ENCODE measurements at regions not wholly inside any gene's neighbourhood (a gene's known extent, or its start where the extent isn't known, plus 50 kb on each side); places are given as distances from the start of the nearest gene placed in this dataset.

- no peak for FAIRE-seq
- intact Hi-C loops (cut with micrococcal nuclease), result no loop called here
- Histone ChIP-seq H3K9ac (replicated peaks; ENCODE audit: extremely low read depth, insufficient read depth, low read length) (no peak overlapping the region), H2AFZ (ENCODE audit: low read depth, low read length) (no peak overlapping the region), H3K4me2 (ENCODE audit: insufficient read depth, low read length) (no peak overlapping the region), H3K4me1 (ENCODE audit: control insufficient read depth, extremely low read depth, insufficient read depth, low read length) (no peaks in the 10 kb centered on the region), H4K20me1 (replicated peaks; ENCODE audit: control insufficient read depth, extremely low read depth, insufficient read depth, low read length) (no peaks in the 10 kb centered on the region), H3K9me3 (replicated peaks; ENCODE audit: control insufficient read depth, insufficient read depth, low read length) (no peaks in the 10 kb centered on the region), H3K36me3 (ENCODE audit: control insufficient read depth in 2 of 2, extremely low read depth in 1 of 2, insufficient read depth in 2 of 2, low read length in 2 of 2) (no peaks in the 10 kb centered on the region), H3K79me2 (ENCODE audit: control insufficient read depth, insufficient read depth, low read length) (no peaks in the 10 kb centered on the region), H3K27me3 (ENCODE audit: control insufficient read depth in 2 of 2, insufficient read depth in 2 of 2, low read length in 2 of 2) (no peaks in the 10 kb centered on the region), H3K9me1 (replicated peaks; ENCODE audit: control insufficient read depth, extremely low read depth, insufficient read depth, low read length) (no peaks in the 10 kb centered on the region), H3K27ac (ENCODE audit: insufficient read depth, low read depth, low read length) (no peak overlapping the region), H3K4me3 (replicated peaks in 1 of 3; ENCODE audit: insufficient read depth in 1 of 3, low read depth in 1 of 3, low read length in 3 of 3) (no peak overlapping the region)
- DNase-seq (ENCODE audit: low read depth, low spot score), result no peak
- CTCF ChIA-PET, result no interaction called here
- POLR2A ChIA-PET, result no interaction called here
- BruUV-seq (replicated peaks), result no TSS peak
- dilution Hi-C loops (cut with MboI; ENCODE audit: extremely low pct_ligation_motif_present, low sequenced_read_pairs), result no loop called here
- no peak for TF ChIP-seq FOS (IDR thresholded peaks at IDR 0.05; ENCODE audit: borderline replicate concordance, insufficient read depth, low read length)
- TF ChIP-seq JUN (IDR thresholded peaks at IDR 0.05; ENCODE audit: borderline replicate concordance, insufficient read depth, insufficient read length, low read depth), result no peak
- no peak for TF ChIP-seq EZH2 (IDR thresholded peaks at IDR 0.05; ENCODE audit: borderline replicate concordance, low read depth, low read length, severe bottlenecking)
Measured at GRCh38 chr13:107329991-107330390, 762.1 kb upstream of the ARGLU1 start.

GRCh38 chr13:107324416-107325204 is 756.7 kb upstream of the ARGLU1 start:
- Histone ChIP-seq H3K9ac (replicated peaks; ENCODE audit: extremely low read depth, insufficient read depth, low read length) (no peak overlapping the region), H3K9me3 (replicated peaks; ENCODE audit: control insufficient read depth, insufficient read depth, low read length) (no peaks in the 10 kb centered on the region), H3K27me3 (ENCODE audit: control insufficient read depth in 2 of 2, insufficient read depth in 2 of 2, low read length in 2 of 2) (no peaks in the 10 kb centered on the region), H3K27ac (ENCODE audit: insufficient read depth, low read depth, low read length) (no peak overlapping the region), H3K79me2 (ENCODE audit: control insufficient read depth, insufficient read depth, low read length) (no peaks in the 10 kb centered on the region), H3K36me3 (ENCODE audit: control insufficient read depth in 2 of 2, extremely low read depth in 1 of 2, insufficient read depth in 2 of 2, low read length in 2 of 2) (no peaks in the 10 kb centered on the region), H3K4me3 (replicated peaks in 1 of 3; ENCODE audit: insufficient read depth in 1 of 3, low read depth in 1 of 3, low read length in 3 of 3) (no peak overlapping the region), H2AFZ (ENCODE audit: low read depth, low read length) (no peak overlapping the region), H3K4me2 (ENCODE audit: insufficient read depth, low read length) (no peak overlapping the region), H3K4me1 (ENCODE audit: control insufficient read depth, extremely low read depth, insufficient read depth, low read length) (no peaks in the 10 kb centered on the region), H3K9me1 (replicated peaks; ENCODE audit: control insufficient read depth, extremely low read depth, insufficient read depth, low read length) (no peaks in the 10 kb centered on the region), H4K20me1 (replicated peaks; ENCODE audit: control insufficient read depth, extremely low read depth, insufficient read depth, low read length) (no peaks in the 10 kb centered on the region)
- TF ChIP-seq POLR2A (IDR thresholded peaks at IDR 0.05; ENCODE audit: low read depth, low read length), result no peak
- no peak for TF ChIP-seq CTCF (IDR thresholded peaks at IDR 0.05; ENCODE audit: extremely low read depth in 1 of 2, insufficient read depth in 1 of 2, low read depth in 1 of 2, low read length in 2 of 2)
- no peak for TF ChIP-seq FOS (IDR thresholded peaks at IDR 0.05; ENCODE audit: borderline replicate concordance, insufficient read depth, low read length)
- no peak for TF ChIP-seq JUN (IDR thresholded peaks at IDR 0.05; ENCODE audit: borderline replicate concordance, insufficient read depth, insufficient read length, low read depth)
- TF ChIP-seq GATA2 (IDR thresholded peaks at IDR 0.05; ENCODE audit: insufficient read depth, insufficient read length, low read depth, low read length), result no peak
- no peak for TF ChIP-seq MAX (IDR thresholded peaks at IDR 0.05; ENCODE audit: insufficient read depth, insufficient read length)
- no peak for TF ChIP-seq MYC (IDR thresholded peaks at IDR 0.05; ENCODE audit: low read depth, low read length)
- no peak for TF ChIP-seq EZH2 (IDR thresholded peaks at IDR 0.05; ENCODE audit: borderline replicate concordance, low read depth, low read length, severe bottlenecking)
- TF ChIP-seq POLR2AphosphoS5 (IDR thresholded peaks at IDR 0.05; ENCODE audit: insufficient read depth, low read depth, low read length), result no peak
- BruUV-seq (replicated peaks), result no TSS peak
- POLR2A ChIA-PET, result no interaction called here
- intact Hi-C loops (cut with micrococcal nuclease), result no loop called here
- peak; percentile 8 for FAIRE-seq
- DNase-seq (ENCODE audit: low read depth, low spot score), result no peak
- CTCF ChIA-PET, result interaction anchor here (1.3 kb wide), 1 partner anchor 14 kb away, joined by 4 read pairs; no protein-coding TSS in a partner anchor
- dilution Hi-C loops (cut with MboI; ENCODE audit: extremely low pct_ligation_motif_present, low sequenced_read_pairs), result no loop called here
